Cardiac muscle cell (in vitro differentiated cells and primary cell): ENCODE measurements at regions not wholly inside any gene's neighbourhood (a gene's known extent, or its start where the extent isn't known, plus 50 kb on each side); places are given as distances from the start of the nearest gene placed in this dataset.
A peak's percentile ranks its signal among the peaks of the same experiment; 100 is the strongest.

Source experiments
- DNase-seq, 2 donors: peaks; one replicate each; pipeline versions ENCODE4 v3.0.0 to v3.0.0-alpha.2; 2010 to 2017; ENCODE audit warnings: low read depth in 1 of 2, low spot score in 1 of 2
- H3K27ac ChIP-seq: fragments of 200-600 bp; sonication (generic); 2 replicates; pipeline ENCODE4 v1.5.1; 2016
- H3K27me3 ChIP-seq: fragments of 200-600 bp; sonication (generic); 2 replicates; pipeline ENCODE4 v1.6.0; 2016; ENCODE audit warnings: control low read depth
- H3K36me3 ChIP-seq: fragments of 200-600 bp; sonication (generic); 2 replicates; pipeline ENCODE4 v1.5.1; 2016; ENCODE audit warnings: control low read depth
- H3K4me1 ChIP-seq: fragments of 200-600 bp; sonication (generic); 2 replicates; pipeline ENCODE4 v1.8.1; 2017; ENCODE audit warnings: low read depth, mild to moderate bottlenecking, mixed run types
- H3K4me3 ChIP-seq: fragments of 200-600 bp; sonication (generic); 2 replicates; pipeline ENCODE4 v1.5.1; 2016; ENCODE audit warnings: mild to moderate bottlenecking
- H3K9me3 ChIP-seq: fragments of 200-600 bp; sonication (generic); 2 replicates; pipeline ENCODE4 v1.5.1; 2017; ENCODE audit warnings: low read depth, mild to moderate bottlenecking, control low read depth
- TF ChIP-seq, protein P1 (sequence below): IDR thresholded peaks from 2 replicates; pipeline ENCODE4 v1.5.1; 2012; ENCODE audit warnings: low read depth, mild to moderate bottlenecking, low read length

DNA sequence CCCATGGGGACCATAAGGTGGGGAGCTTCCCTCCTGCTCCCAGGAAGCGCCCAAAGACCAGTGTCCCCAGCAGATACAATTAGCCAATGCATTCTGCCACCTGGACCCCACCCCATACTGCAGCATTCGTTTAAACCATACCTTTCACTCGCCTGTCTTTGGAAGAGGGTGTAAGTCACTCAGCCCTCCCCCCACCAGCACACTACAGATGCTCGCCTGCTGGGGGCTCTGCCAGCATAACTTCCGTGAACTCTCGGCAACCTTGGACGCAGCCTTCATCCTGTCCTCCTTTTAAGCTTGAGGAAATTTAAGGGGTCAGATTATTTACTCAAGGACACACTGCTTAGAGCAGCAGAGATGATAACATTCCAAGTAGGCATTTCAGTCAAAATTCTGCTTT, 94.4 kb upstream of the NAA20 start:
- Histone ChIP-seq H3K9me3 (no peaks in the 10 kb centered on the region), H3K4me3 (no peak overlapping the region), H3K36me3 (no peaks in the 10 kb centered on the region), H3K27ac (peak overlapping the region; percentile 64), H3K4me1 (peaks cover 34% of the 10 kb centered on the region), H3K27me3 (no peaks in the 10 kb centered on the region)
- TF ChIP-seq, protein P1, sequence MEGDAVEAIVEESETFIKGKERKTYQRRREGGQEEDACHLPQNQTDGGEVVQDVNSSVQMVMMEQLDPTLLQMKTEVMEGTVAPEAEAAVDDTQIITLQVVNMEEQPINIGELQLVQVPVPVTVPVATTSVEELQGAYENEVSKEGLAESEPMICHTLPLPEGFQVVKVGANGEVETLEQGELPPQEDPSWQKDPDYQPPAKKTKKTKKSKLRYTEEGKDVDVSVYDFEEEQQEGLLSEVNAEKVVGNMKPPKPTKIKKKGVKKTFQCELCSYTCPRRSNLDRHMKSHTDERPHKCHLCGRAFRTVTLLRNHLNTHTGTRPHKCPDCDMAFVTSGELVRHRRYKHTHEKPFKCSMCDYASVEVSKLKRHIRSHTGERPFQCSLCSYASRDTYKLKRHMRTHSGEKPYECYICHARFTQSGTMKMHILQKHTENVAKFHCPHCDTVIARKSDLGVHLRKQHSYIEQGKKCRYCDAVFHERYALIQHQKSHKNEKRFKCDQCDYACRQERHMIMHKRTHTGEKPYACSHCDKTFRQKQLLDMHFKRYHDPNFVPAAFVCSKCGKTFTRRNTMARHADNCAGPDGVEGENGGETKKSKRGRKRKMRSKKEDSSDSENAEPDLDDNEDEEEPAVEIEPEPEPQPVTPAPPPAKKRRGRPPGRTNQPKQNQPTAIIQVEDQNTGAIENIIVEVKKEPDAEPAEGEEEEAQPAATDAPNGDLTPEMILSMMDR: no peak
- DNase-seq: no peak

GRCh38 chr20:19923762-19924161, 93.4 kb upstream of the NAA20 start:
- Histone ChIP-seq H3K4me1 (peaks cover 24% of the 10 kb centered on the region), H3K36me3 (no peaks in the 10 kb centered on the region), H3K27me3 (no peaks in the 10 kb centered on the region), H3K4me3 (no peak overlapping the region), H3K27ac (no peak overlapping the region), H3K9me3 (no peaks in the 10 kb centered on the region)
- DNase-seq: no peak
- TF ChIP-seq, protein P1: no peak

DNA sequence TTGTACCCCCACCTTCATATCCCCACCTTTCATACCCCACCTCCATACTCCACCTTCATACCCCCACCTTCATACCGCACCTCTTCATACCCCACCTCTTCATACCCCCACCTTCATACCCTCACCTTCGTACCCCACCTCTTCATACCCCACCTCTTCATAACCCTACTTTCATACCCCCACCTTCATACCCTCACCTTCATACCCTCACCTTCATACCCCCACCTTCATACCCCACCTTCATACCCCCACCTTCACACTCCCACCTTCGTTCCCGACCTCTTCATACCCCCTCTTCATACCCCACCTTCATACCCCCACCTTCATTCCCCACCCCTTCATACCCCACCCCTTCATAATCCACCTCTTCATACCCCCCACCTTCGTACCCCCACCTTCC, 92.9 kb upstream of the NAA20 start:
- no peak for DNase-seq
- no peaks in the 10 kb centered on the region for H3K27me3 ChIP-seq

DNA sequence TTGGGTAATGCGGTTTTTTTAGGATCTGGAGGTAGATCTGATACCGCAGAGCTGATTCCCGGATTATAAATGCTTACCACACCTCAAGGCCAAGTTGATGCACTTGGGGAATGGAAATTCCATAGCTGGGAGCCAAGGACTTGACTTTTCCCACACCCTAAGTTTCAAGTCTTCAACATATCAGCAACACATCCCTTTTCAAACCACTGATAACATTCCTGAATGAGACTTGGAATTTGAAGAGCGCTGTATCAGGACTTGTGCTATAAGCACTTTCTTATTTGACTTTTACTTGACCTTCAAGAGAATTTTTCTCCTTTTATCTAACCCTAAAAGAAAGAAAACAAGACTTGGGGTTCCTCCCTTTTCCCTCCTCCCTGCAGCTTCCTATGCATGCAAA, 90.6 kb upstream of the NAA20 start:
- H3K27me3 ChIP-seq: no peaks in the 10 kb centered on the region
- H3K4me1 ChIP-seq: peaks cover 20% of the 10 kb centered on the region
- H3K36me3 ChIP-seq: no peaks in the 10 kb centered on the region
- peak; percentile 56 to 61 for DNase-seq
- no peaks in the 10 kb centered on the region for H3K9me3 ChIP-seq
- H3K27ac ChIP-seq: peak overlapping the region; percentile 92
- no peak overlapping the region for H3K4me3 ChIP-seq
- TF ChIP-seq, protein P1: no peak

More for the DNA sequence above, 92.9 kb upstream of the NAA20 start:
- no peaks in the 10 kb centered on the region for H3K9me3 ChIP-seq
- H3K4me3 ChIP-seq: no peak overlapping the region
- TF ChIP-seq, protein P1: no peak
- H3K36me3 ChIP-seq: no peaks in the 10 kb centered on the region
- H3K27ac ChIP-seq: no peak overlapping the region
- H3K4me1 ChIP-seq: peaks cover 20% of the 10 kb centered on the region

- TF ChIP-seq, protein P1: no peak
- H3K27me3 ChIP-seq: no peaks in the 10 kb centered on the region
- H3K4me3 ChIP-seq: no peak overlapping the region
- no peak for DNase-seq
- H3K27ac ChIP-seq: peak overlapping the region; percentile 19
- H3K9me3 ChIP-seq: no peaks in the 10 kb centered on the region
- H3K36me3 ChIP-seq: no peaks in the 10 kb centered on the region
- H3K4me1 ChIP-seq: peaks cover 23% of the 10 kb centered on the region
Measured at GRCh38 chr20:19928328-19929011, 88.7 kb upstream of the NAA20 start.

DNA sequence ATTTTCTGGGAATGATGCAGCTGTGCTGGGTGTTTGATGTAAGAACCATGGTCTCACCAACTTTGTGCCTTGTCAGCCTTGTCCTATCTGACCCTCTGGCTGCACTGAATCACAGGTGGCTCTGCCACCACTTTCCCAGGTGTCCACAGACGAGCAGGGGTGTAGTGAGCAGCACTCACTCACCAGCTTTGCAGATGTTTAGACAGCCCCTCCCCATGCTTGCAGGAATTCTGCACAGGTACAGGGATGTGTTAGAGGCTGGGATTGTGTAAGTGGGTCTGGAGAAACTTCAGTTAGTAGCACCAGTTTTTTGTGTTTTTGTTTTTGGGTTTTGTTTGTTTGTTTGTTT, 88.2 kb upstream of the NAA20 start:
- no peaks in the 10 kb centered on the region for H3K9me3 ChIP-seq
- H3K27ac ChIP-seq: peak overlapping the region; percentile 19
- no peak overlapping the region for H3K4me3 ChIP-seq
- TF ChIP-seq, protein P1: no peak
- no peaks in the 10 kb centered on the region for H3K27me3 ChIP-seq
- DNase-seq: no peak
- peaks cover 23% of the 10 kb centered on the region for H3K4me1 ChIP-seq
- H3K36me3 ChIP-seq: no peaks in the 10 kb centered on the region
